Amniotic epithelial cell (primary cell): ENCODE measurements at regions not wholly inside any gene's neighbourhood (a gene's known extent, or its start where the extent isn't known, plus 50 kb on each side); places are given as distances from the start of the nearest gene placed in this dataset.

Experiments
- DNase-seq: peaks from one replicate; pipeline ENCODE4 v3.0.0-alpha.2; 2010; ENCODE audit warnings: low read depth

GRCh38 chr9:13990331-13990730, 323.6 kb downstream of the NFIB start:
- no peak for DNase-seq

GRCh38 chr9:13988944-13989343, 325.0 kb downstream of the NFIB start:
- DNase-seq, result no peak

- no peak for DNase-seq
Observed at GRCh38 chr9:13983607-13984006, 330.3 kb downstream of the NFIB start.

GRCh38 chr9:13979941-13980318, 334.0 kb downstream of the NFIB start:
- no peak for DNase-seq

GRCh38 chr9:13975611-13976290, 338.2 kb downstream of the NFIB start:
- no peak for DNase-seq

- no peak for DNase-seq
Observed at GRCh38 chr9:13974891-13975290, 339.1 kb downstream of the NFIB start.

GRCh38 chr9:13971966-13972655, 341.8 kb downstream of the NFIB start:
- DNase-seq, result no peak

GRCh38 chr9:13971415-13971814, 342.5 kb downstream of the NFIB start:
- no peak for DNase-seq

- no peak for DNase-seq
Observed at GRCh38 chr9:13970426-13970825, 343.5 kb downstream of the NFIB start.

- peak; percentile 46 for DNase-seq
Observed at GRCh38 chr9:13970018-13970417, 343.9 kb downstream of the NFIB start.

- DNase-seq, result no peak
Observed at GRCh38 chr9:13967438-13967837, 346.5 kb downstream of the NFIB start.

- DNase-seq, result peak; percentile 72
Observed at GRCh38 chr9:13967011-13967410, 346.9 kb downstream of the NFIB start.

GRCh38 chr9:13963005-13963653, 350.8 kb downstream of the NFIB start:
- DNase-seq, result no peak

GRCh38 chr9:13962006-13962405, 351.9 kb downstream of the NFIB start:
- no peak for DNase-seq

GRCh38 chr9:13960011-13960765, 353.8 kb downstream of the NFIB start:
- no peak for DNase-seq

- DNase-seq, result no peak
Observed at GRCh38 chr9:13958672-13959071, 355.3 kb downstream of the NFIB start.

- DNase-seq, result no peak
Observed at GRCh38 chr9:13957089-13957488, 356.9 kb downstream of the NFIB start.

- DNase-seq, result peak; percentile 46
Observed at GRCh38 chr9:13956107-13956506, 357.8 kb downstream of the NFIB start.

- DNase-seq, result no peak
Observed at GRCh38 chr9:13952906-13953305, 361.0 kb downstream of the NFIB start.

- DNase-seq, result no peak
Observed at GRCh38 chr9:13948037-13948436, 365.9 kb downstream of the NFIB start.

- DNase-seq, result no peak
Observed at GRCh38 chr9:13943176-13943575, 370.8 kb downstream of the NFIB start.

- DNase-seq, result peak; percentile 99
Observed at GRCh38 chr9:13942695-13943094, 371.2 kb downstream of the NFIB start.

- DNase-seq, result no peak
Observed at GRCh38 chr9:13942201-13942600, 371.7 kb downstream of the NFIB start.
